ENCODE measurements at regions not wholly inside any gene's neighbourhood (a gene's known extent, or its start where the extent isn't known, plus 50 kb on each side); places are given as distances from the start of the nearest gene placed in this dataset.
"Not testable (repeated sequence)": the region's sequence is repeated elsewhere in the genome, so short reads cannot be mapped to it uniquely, and the experiment has no call there.

DNA sequence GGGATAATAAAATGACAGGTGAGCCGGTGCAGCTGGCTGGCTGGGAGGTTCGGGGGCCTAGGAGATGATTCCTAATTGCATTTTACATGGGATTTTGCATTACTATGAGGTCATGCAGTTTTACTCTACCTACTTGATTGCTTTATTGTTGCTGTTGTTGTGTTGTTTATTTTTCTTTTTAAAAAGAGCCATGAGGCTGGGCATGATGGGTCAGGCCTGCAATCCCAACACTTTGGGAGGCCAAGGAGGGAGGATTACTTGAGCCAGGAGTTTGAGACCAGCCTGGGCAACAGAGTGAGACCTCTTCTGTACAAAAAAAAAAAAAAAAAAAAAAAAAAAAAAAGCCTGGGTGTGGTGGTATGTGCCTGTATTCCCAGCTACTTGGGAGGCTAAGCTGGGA is 104.8 kb downstream of the GJA1 start:
- no peak for DNase-seq (ENCODE audit: low spot score)
- TF ChIP-seq, protein P1, sequence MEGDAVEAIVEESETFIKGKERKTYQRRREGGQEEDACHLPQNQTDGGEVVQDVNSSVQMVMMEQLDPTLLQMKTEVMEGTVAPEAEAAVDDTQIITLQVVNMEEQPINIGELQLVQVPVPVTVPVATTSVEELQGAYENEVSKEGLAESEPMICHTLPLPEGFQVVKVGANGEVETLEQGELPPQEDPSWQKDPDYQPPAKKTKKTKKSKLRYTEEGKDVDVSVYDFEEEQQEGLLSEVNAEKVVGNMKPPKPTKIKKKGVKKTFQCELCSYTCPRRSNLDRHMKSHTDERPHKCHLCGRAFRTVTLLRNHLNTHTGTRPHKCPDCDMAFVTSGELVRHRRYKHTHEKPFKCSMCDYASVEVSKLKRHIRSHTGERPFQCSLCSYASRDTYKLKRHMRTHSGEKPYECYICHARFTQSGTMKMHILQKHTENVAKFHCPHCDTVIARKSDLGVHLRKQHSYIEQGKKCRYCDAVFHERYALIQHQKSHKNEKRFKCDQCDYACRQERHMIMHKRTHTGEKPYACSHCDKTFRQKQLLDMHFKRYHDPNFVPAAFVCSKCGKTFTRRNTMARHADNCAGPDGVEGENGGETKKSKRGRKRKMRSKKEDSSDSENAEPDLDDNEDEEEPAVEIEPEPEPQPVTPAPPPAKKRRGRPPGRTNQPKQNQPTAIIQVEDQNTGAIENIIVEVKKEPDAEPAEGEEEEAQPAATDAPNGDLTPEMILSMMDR (IDR thresholded peaks at IDR 0.05) = no peak
- ATAC-seq (ENCODE audit: low FRiP score) = no peak

DNA sequence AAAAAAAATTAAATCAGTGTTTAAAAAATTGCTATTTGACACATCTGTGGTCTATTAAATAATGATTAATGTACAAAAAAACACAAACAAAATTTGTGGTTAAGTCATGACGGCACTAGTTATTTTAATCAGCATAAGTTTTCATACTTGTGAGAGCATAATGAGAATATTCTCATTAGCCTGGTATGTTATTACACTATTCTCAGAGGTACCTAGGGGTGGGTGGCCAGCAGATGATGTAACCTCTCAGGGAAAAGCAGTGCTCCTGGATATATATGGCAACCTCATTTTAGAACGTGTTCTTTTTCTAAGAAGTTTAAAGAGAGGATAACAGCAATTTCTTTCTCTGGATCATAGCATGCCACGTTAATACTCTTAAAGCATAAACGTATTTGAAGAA is 109.2 kb downstream of the GJA1 start:
- TF ChIP-seq, protein P1 (IDR thresholded peaks at IDR 0.05) = no peak
- ATAC-seq (ENCODE audit: low FRiP score) = no peak
- no peak for DNase-seq (ENCODE audit: low spot score)

DNA sequence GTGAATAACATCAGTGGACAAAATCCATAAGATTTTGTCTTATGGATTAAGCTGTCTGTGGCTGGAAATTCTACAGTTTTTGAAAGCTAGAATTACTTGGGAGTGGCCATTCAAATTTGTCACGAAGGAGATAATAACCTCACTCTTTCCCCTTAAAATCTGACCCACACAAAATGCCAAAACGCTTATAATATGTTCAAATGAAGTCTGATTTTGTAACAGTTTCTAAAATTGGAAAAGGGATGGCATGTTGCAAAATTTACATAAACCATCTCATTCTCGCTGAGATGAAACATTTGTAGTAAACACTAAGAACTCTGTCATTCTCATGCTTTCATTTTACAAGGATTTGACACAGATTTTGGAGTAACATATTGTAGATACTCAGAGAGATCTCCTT is 112.7 kb downstream of the GJA1 start:
- ATAC-seq (ENCODE audit: low FRiP score) = peak; percentile 19
- no peak for DNase-seq (ENCODE audit: low spot score)
- TF ChIP-seq, protein P1 (IDR thresholded peaks at IDR 0.05) = no peak

DNA sequence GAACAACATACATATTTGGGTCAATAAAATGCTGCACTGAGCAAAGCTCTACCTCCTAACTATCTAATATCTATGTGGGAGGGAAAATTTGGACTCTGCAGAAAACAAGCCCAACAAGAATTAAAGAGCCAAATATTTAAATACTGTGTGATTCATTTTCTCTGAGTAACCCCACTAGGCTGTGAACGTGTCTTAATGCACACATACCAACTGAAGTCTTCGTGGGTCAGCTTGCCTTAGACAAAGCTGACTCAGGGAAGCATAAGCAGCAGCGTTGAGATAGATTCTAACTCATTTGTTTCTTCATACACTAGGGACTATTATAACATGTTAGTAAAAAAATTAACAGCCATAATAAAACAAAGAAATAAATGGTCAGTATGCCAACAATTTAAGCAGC is 114.3 kb downstream of the GJA1 start:
- ATAC-seq (ENCODE audit: low FRiP score) = peak; percentile 91
- DNase-seq (ENCODE audit: low spot score) = no peak
- TF ChIP-seq, protein P1 (IDR thresholded peaks at IDR 0.05) = no peak

DNA sequence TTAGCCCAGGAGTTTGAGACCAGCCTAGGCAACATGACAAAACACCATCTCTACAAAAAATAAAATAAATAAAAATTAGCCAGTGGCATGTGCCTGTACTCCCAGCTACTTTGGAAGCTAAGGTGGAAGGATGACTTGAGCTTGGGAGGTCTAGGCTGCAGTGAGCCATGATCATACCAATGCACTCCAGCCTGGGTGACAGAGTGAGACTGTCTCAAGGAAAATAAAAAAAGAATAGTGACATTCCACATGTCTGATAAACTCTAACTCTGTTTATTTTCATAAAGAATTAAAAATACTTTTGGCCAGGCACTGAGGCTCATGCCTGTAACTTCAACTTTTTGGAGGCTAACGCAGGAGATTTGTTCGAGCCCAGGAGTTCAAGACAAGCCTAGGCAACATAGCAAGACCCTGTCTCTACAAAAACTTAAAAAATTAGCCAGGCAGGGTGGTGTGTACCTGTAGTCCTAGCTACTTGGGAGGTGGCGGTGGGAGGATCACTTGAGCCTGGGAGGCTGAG is 115.1 kb downstream of the GJA1 start:
- DNase-seq (ENCODE audit: low spot score) (no peak), ATAC-seq (ENCODE audit: low FRiP score) (no peak)
- TF ChIP-seq, protein P1 (IDR thresholded peaks at IDR 0.05) = no peak

DNA sequence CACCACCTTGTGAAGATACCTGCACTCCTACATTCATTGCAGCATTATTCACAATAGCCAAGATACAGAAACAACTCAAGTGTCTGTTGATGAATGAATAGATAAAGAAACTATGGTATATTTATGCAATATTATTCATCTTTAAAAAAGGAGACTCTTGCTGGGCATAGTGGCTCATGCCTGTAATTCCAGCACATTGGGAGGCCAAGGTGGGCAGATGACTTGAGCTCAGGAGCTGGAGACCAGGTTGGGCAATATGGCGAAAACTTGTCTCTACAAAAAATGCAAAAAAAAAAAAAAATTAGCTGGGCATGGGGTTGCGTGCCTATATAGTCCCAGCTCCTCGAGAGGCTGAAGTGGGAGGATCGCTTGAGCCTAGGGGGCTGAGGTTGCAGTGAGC is 119.8 kb downstream of the GJA1 start:
- TF ChIP-seq, protein P1 (IDR thresholded peaks at IDR 0.05) = no peak
- no peak for ATAC-seq (ENCODE audit: low FRiP score)
- DNase-seq (ENCODE audit: low spot score) = no peak

DNA sequence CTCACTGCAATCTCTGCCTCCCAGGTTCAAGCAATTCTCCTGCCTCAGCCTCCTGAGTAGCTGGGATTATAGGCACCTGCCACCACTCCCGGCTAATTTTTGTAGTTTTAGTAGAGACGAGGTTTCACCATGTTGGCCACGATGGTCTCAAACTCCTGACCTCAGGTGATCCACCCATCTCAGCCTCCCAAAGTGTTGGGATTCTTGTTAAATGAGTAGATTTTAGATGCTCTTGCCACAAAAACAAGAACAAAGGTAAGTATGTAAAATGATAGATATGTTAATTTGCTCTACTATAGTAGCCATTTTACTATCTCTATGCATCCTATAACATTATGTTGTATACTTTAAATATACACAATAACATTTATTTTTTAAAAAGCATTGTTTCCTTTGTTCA is 120.7 kb downstream of the GJA1 start:
- not testable (repeated sequence) for ATAC-seq (ENCODE audit: low FRiP score); DNase-seq (ENCODE audit: low spot score)

Measured in omental fat pad (tissue), 3 donors.